ENCODE measurements at regions not wholly inside any gene's neighbourhood (a gene's known extent, or its start where the extent isn't known, plus 50 kb on each side); places are given as distances from the start of the nearest gene placed in this dataset.

GRCh38 chr12:127101076-127101475, 1165.9 kb upstream of the TMEM132C start:
- no peaks in the 10 kb centered on the region for H3K4me1 ChIP-seq (ENCODE audit: control insufficient read depth, extremely low read depth, insufficient read depth, low read length)
- H3K9me3 ChIP-seq (replicated peaks; ENCODE audit: control insufficient read depth, insufficient read depth, low read length) = no peaks in the 10 kb centered on the region
- H3K9me1 ChIP-seq (replicated peaks; ENCODE audit: control insufficient read depth, extremely low read depth, insufficient read depth, low read length) = no peaks in the 10 kb centered on the region
- no peaks in the 10 kb centered on the region for H3K27me3 ChIP-seq (ENCODE audit: control insufficient read depth in 2 of 2, insufficient read depth in 2 of 2, low read length in 2 of 2)
- no peaks in the 10 kb centered on the region for H3K79me2 ChIP-seq (ENCODE audit: control insufficient read depth, insufficient read depth, low read length)
- H3K4me2 ChIP-seq (ENCODE audit: insufficient read depth, low read length) = no peak overlapping the region
- no peaks in the 10 kb centered on the region for H4K20me1 ChIP-seq (replicated peaks; ENCODE audit: control insufficient read depth, extremely low read depth, insufficient read depth, low read length)
- dilution Hi-C loops (cut with MboI; ENCODE audit: extremely low pct_ligation_motif_present, low sequenced_read_pairs) (no loop called here), intact Hi-C loops (cut with micrococcal nuclease) (loop anchor here (10.0 kb wide), 1 partner anchor 964 kb away; no protein-coding TSS in a partner anchor)
- ChIA-PET CTCF (no interaction called here), POLR2A (no interaction called here)
- no peak for FAIRE-seq
- H3K27ac ChIP-seq (ENCODE audit: insufficient read depth, low read depth, low read length) = no peak overlapping the region
- no peak overlapping the region for H3K9ac ChIP-seq (replicated peaks; ENCODE audit: extremely low read depth, insufficient read depth, low read length)
- no peaks in the 10 kb centered on the region for H3K36me3 ChIP-seq (ENCODE audit: control insufficient read depth in 2 of 2, extremely low read depth in 1 of 2, insufficient read depth in 2 of 2, low read length in 2 of 2)
- BruUV-seq (replicated peaks) = no TSS peak
- H2AFZ ChIP-seq (ENCODE audit: low read depth, low read length) = no peak overlapping the region
- H3K4me3 ChIP-seq (replicated peaks in 1 of 3; ENCODE audit: insufficient read depth in 1 of 3, low read depth in 1 of 3, low read length in 3 of 3) = no peak overlapping the region
- no peak for DNase-seq (ENCODE audit: low read depth, low spot score)
- TF ChIP-seq POLR2AphosphoS5 (IDR thresholded peaks at IDR 0.05; ENCODE audit: insufficient read depth, low read depth, low read length) (no peak), MAX (IDR thresholded peaks at IDR 0.05; ENCODE audit: insufficient read depth, insufficient read length) (no peak), EZH2 (IDR thresholded peaks at IDR 0.05; ENCODE audit: borderline replicate concordance, low read depth, low read length, severe bottlenecking) (no peak), POLR2A (IDR thresholded peaks at IDR 0.05; ENCODE audit: low read depth, low read length) (no peak), GATA2 (IDR thresholded peaks at IDR 0.05; ENCODE audit: insufficient read depth, insufficient read length, low read depth, low read length) (no peak), FOS (IDR thresholded peaks at IDR 0.05; ENCODE audit: borderline replicate concordance, insufficient read depth, low read length) (no peak), CTCF (IDR thresholded peaks at IDR 0.05; ENCODE audit: extremely low read depth in 1 of 2, insufficient read depth in 1 of 2, low read depth in 1 of 2, low read length in 2 of 2) (no peak)

Data from endothelial cell of umbilical vein (primary cell).